Activated CD4-positive, alpha-beta T cell treated with anti-CD3 and anti-CD28 coated beads for 4 hours (primary cell): ENCODE measurements at regions not wholly inside any gene's neighbourhood (a gene's known extent, or its start where the extent isn't known, plus 50 kb on each side); places are given as distances from the start of the nearest gene placed in this dataset.
"Not testable (repeated sequence)": the region's sequence is repeated elsewhere in the genome, so short reads cannot be mapped to it uniquely, and the experiment has no call there.

Experiments used
- DNase-seq, 2 donors: peaks; one replicate each; pipeline ENCODE4 v3.0.0-alpha.2; 2020

DNA sequence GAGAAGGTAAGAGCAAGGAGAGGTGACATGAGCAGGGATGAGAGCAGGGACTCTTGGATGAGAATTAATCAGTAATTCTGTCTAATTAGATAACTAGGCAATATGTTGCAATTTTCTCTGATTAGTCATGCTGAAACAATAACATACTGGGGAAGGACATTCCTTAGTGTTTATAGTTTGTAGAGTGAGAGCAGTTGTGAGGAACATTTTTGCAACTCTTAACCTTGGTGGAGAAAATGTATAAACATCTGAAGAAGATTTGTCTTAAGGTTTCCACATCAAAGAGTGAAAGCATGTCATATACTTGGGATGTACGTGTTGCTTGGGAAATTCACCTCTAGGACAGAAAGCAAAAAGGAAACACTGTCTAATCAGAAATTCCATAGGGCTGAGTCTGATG is 955.4 kb upstream of the FANCL start:
- DNase-seq = no peak

DNA sequence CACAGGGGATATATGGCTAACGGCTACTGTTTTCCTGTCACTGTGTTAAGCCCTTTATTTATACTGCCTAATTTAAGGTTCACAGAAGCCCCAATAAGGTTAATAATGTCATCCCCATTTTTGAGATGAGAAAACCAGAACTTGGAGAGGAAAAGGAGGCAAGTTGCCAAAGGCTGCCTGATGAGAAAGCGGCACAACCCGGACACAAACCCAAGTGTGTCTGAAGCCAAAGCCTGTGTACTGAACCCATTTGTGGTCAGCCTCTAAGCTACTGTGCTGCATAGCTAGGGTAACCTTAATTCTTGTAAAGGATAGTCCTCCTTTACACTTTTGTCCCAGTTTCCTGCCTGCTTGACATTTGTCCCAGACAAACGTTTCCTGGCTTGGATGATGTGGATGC is 954.7 kb upstream of the FANCL start:
- no peak for DNase-seq

GRCh38 chr2:59191781-59192180 is 950.7 kb upstream of the FANCL start:
- DNase-seq = no peak

DNA sequence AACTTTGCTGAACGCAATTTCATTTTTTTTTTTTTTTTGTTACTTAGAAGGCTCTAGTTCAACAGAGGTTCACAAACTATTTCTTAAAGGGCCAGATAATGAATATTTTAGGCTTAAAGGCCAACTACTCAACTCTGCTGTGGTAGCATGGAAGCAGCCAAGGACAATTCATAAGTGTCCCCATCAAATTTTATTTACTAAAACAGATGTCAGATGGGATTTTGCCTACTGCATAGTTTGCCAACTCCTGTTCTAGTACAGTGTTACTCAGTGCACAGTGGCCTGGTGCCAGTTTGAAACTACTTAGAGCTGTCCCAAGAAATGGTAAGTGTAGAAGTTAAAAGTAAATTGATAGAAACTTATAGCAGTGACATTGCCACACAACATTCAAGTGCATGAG is 949.4 kb upstream of the FANCL start:
- DNase-seq = no peak

- DNase-seq = no peak
Measured at GRCh38 chr2:59184276-59185020, 943.3 kb upstream of the FANCL start.

- no peak for DNase-seq
Measured at GRCh38 chr2:59183070-59183469, 941.9 kb upstream of the FANCL start.

- DNase-seq = no peak
Measured at GRCh38 chr2:59182249-59182648, 941.1 kb upstream of the FANCL start.

DNA sequence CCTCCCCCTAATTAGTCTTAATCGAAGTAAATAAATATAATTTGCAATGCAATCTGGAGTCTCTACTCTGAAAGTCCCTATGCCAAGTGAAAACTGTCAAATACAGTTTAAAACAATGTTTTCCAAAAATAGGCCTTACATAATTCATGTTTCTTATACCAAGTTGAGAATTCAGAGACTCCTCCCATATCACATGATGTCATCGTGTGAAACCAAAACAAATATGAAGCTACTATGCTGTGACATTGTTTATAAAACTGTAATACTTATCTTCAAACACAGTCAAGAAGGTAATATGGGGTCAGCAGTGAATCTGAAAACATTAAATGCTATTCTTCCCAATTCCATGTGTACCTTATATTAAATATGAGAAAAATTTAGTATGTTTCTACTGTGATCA is 940.2 kb upstream of the FANCL start:
- DNase-seq = no peak

GRCh38 chr2:59180621-59181020 is 939.5 kb upstream of the FANCL start:
- no peak for DNase-seq

GRCh38 chr2:59180111-59180510 is 939.0 kb upstream of the FANCL start:
- DNase-seq = no peak

DNA sequence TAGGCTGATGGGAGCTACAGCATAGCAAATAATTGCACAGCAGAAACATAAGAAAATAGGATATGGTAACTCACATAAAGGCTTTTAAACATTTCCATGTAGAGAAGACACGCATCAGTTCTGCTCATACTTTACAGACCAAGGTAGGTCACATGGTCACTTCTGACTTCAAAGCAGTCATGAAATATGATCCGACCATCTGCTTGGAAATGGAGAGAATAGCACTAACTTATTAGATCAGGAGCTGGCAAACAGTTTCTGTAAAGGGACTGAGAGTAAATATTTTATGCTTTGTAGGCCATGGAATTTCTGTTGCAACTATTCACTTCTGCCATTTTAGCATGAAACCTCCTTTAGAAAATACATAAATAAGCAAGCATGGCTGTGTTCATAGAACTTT is 936.6 kb upstream of the FANCL start:
- DNase-seq = no peak

GRCh38 chr2:59176737-59177136 is 935.6 kb upstream of the FANCL start:
- no peak for DNase-seq

- no peak for DNase-seq
Measured at GRCh38 chr2:59174536-59175243, 933.6 kb upstream of the FANCL start.

DNA sequence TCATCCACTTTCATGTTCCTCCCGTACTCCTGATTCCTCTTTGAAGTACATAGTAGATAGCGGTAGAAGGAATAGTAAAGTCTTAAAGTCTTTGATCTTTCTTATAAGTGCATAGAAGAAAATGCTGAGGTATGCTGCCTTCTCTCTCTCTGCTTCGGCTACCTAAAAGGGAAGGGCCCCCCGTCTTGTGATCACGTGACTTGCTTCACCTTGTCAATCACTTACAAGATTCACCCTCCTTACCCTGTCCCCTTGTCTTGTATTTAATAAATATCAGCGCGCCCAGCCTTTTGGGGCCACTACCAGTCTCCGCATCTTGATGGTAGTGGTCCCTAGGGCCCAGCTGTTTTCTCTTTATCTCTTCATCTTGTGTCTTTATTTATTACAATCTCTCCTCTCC is 932.2 kb upstream of the FANCL start:
- no peak for DNase-seq

- no peak for DNase-seq
Measured at GRCh38 chr2:59171019-59171418, 929.9 kb upstream of the FANCL start.

- no peak for DNase-seq
Measured at GRCh38 chr2:59168766-59169165, 927.6 kb upstream of the FANCL start.

DNA sequence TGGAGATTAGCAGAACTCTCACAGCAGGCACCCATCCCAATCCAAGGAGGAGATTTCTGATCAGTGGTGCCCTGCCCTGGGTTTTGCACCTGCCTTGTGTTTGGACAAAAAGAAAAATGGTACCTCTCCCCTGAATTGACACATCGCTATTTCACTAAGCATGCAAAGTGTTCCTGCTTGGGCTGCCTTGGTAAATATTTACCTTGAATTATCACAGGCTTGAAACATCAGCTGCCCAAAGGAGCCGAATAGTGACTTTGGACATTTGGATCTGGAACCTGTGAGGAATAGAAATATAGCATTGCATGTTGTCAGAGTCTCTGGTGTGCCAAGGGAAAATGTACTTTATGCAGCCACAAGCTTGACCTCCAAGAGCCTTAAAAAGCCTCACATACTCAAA is 926.4 kb upstream of the FANCL start:
- DNase-seq = no peak

- DNase-seq = not testable (repeated sequence)
Measured at GRCh38 chr2:59157908-59158307, 916.8 kb upstream of the FANCL start.

GRCh38 chr2:59151805-59152204 is 910.7 kb upstream of the FANCL start:
- DNase-seq = no peak

GRCh38 chr2:59150217-59150849 is 909.2 kb upstream of the FANCL start:
- no peak for DNase-seq

- DNase-seq = no peak
Measured at GRCh38 chr2:59149271-59149670, 908.1 kb upstream of the FANCL start.

GRCh38 chr2:59112258-59112657 is 871.1 kb upstream of the FANCL start:
- DNase-seq = no peak

DNA sequence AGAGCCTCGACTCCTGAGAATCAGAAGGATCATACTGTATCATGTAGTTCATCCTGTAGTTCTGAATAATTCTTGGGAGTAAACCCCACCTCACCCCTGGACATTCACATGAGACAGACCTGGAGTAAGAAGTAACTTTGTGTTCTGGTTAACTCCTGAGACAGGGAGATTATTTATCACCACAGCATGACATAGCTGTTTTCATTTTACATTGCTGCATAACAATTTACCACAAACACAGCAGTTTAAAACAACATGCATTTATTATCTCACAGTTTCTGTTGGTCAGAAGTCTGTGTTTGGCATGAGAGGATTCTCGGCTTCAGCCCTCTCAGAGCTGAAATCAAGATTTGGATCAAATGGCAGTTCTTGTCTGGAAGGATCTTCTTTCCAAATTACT is 855.8 kb upstream of the FANCL start:
- DNase-seq = no peak

DNA sequence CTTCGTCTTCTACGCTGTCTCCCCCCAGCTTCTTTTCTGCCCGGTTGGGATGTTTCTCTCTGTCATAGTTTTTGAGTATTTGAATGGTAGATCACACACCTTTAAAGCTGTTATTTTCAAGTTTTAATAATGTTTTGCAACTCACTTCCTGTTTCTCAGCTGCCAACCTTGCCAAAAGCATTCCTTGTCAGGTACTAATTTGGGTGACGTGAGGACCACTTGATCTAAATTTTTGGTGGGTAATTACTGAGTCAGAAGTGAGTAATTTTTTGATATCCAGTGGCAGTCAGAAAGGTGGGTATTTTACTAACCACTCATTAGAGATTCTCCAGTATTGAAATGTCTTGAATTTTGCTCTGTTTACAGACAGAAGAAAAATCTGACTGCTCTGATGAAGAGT is 852.4 kb upstream of the FANCL start:
- no peak for DNase-seq
